ENCODE measurements at regions not wholly inside any gene's neighbourhood (a gene's known extent, or its start where the extent isn't known, plus 50 kb on each side); places are given as distances from the start of the nearest gene placed in this dataset.

- DNase-seq (ENCODE audit: low read depth) = no peak
Measured at GRCh38 chr2:67625178-67625577, 228.0 kb downstream of the ETAA1 start.

DNA sequence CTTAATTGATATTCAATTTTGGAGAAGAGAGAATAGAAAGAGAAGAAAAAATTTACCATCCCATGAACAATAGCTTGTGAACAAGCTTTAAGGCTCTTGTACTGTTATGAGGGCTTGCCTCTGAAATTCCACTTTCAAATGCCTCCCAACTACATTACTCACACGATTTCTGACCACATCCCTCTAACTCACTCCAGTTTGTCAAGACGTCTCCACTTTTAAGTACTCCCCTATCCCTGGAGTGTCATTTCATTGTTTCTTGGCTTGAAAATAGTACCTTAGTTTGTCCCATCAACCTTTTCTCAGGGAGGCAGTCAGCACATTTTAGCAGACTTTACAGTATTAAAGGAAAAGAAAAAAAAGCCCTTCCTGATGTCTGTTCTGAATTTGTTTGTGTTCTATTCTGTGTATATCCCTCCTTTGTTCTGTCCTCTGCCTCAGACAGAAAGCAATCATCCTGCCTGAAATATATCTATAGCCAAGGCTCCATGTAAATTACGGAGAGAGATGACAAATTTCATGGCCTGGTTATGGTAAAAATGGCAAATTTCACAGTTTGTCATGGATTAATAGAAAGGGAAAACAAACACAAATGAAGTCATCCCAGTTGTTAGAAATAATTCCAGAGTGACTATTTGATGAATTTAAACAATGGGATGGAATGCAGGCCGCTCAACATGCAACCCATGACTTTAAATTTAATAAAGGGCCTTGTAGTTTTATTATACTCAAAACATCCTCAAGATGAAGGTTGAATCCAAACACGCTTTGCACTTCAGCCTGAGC, 228.8 kb downstream of the ETAA1 start:
- DNase-seq (ENCODE audit: low read depth) = no peak

DNA sequence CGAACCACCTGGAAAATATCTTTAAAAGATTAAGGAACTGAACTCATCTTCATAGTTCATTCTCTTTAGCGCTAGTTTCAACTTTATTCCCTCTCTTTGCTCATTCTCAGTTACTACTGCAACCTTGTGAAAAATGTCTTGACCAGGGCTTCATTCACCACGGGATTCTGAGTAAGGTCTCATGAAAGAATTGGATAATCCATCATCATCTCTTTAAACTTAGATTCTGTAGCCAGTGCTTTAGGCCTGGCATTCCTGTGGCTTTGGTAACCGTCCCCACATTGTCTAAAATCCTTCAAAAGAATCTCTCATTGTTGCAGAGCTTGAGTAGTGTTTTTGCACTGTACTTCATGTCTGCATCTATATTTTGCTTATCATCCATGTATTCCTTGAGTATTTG, 229.5 kb downstream of the ETAA1 start:
- no peak for DNase-seq (ENCODE audit: low read depth)

DNA sequence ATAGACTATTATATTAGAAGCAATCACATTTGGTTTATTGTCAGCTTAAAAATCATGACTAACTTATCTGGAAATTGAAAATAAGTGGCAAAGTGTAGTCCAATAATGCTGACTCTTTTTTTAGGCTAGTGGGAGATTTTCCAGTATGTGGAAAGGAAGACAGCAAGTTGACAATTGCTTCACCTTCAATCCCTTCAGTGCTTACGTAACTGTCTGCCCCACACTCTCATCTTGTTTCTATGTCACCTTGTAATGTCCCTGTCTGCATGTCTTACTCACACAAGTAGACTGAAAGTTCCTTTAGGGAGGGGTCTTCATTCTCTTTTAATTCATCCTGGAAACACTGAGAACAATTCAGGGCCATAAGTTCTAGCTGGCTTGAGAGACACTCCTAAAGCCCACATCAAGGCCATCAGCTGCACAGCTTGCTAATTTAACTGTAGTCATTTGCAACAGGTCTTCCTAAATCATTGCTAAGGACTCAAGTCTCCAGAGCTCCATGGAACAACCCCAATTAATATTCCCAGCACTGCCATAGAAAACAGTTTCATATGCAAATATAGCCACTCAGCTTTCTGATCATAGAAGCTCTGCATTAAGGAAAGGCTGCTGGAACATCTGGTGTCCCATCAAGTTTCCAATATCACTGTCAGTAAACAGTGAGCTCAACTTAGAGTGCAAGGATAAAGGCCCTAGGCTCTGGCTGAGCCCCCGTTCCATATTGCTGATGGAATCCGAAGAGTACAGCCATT, 230.5 kb downstream of the ETAA1 start:
- no peak for DNase-seq (ENCODE audit: low read depth)

DNA sequence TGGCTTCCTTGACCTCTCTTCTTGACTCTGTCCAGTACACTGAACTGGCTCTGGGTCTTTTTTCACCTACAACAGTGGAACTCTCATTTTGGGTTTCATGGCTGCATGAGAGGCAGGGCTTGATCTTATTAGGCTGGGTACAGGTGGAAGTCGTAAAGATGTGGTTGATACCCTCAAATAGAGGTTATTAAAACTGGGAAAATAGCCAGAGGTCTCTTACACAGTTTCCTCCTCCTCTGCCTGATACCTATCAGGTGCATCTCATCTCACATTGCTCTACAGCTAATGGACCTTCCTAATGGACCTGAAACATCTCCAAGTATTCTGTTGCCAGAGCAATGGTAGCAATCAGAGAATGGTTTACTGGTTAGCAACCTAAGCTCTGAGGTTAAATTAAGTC, 231.8 kb downstream of the ETAA1 start:
- no peak for DNase-seq (ENCODE audit: low read depth)

DNA sequence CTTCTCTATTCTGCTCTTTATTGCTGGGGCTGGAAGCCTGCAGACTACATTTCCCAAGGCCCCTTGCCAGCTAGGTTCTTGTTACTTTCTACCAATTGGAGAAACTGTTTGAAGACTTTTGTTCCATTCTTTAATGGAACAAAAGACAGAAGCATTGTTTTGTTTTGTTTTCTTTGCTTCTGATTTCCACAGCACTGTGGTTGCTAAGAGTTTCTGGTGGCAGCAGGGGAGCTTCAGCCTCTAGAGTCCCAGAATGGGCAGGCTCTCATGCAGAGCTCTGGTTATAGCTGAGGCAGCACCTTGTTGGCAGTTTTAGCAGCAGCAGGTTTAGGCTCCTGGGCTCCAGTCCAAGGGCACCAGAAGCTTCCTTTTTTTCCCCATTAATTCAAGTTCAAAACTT, 234.3 kb downstream of the ETAA1 start:
- no peak for DNase-seq (ENCODE audit: low read depth)

GRCh38 chr2:67633212-67633856, 236.2 kb downstream of the ETAA1 start:
- DNase-seq (ENCODE audit: low read depth) = no peak

GRCh38 chr2:67638146-67638545, 241.0 kb downstream of the ETAA1 start:
- DNase-seq (ENCODE audit: low read depth) = no peak

DNA sequence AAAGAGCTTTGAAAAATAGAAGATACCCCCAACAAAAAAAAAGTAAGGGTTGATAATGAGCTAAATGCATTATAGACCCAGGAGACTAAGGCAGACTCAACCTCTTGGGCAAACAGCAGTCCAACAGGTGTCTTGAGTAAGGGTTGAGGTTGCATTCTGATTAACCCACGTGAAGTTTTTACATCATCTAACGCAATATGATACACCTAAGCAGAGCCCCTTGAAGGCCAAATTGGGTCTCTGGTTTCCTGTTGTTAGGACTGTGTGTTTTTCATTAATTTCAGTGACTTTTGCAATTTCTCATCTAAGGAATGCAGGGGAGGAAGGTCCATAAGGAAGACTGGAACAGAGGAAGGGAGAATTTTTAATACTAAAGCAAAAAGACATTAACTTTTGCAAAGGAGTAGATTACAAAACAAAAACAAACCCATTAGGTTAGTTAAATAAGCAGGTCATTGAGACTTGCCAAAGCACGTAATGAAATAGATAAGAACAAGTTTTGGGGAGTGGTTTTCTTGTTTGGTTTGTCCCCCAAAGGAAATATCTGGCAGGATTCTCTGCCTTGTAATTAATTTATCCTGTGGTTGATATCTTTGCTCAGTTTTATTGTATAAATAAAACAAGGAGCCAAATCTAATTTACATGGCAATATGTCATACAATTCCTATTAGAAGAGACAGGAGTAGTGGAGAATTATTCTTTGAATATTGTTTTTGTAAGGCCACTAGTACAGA, 244.3 kb downstream of the ETAA1 start:
- DNase-seq (ENCODE audit: low read depth) = no peak

DNA sequence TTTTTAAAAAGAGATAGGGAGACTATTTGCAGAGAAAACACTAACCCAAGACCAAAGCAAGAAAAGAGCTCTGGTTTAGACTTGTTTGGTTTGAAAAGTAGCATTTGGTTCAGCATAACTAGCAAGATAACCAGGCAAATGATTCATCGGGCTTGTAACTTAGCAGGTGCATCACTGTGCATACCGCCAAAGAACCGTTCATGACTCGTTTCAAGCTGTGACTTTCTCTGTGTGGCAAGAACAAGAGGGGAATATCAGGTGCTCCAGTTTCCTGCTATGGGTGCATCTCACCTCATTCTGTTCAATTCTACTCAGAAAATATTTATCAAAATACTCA, 244.9 kb downstream of the ETAA1 start:
- DNase-seq (ENCODE audit: low read depth) = no peak

DNA sequence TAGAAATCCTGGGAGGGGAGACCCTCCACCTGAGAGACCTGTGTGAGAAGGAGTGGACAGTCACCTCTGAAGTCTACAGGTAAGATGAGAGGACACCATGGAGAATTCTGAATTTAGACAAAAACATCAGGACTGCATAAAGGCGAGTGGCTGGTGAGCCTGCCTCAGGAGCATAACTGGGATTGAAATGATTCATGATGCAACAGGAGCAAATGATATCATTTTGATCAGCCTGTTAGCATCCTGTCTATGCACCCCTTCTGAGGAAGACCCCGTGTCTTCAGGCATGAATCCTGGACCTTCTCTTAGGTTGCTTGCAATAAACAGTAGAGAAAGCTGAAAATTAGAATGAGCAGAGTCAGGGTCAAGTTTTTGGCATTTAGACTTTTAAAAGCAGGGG, 245.8 kb downstream of the ETAA1 start:
- DNase-seq (ENCODE audit: low read depth) = no peak

DNA sequence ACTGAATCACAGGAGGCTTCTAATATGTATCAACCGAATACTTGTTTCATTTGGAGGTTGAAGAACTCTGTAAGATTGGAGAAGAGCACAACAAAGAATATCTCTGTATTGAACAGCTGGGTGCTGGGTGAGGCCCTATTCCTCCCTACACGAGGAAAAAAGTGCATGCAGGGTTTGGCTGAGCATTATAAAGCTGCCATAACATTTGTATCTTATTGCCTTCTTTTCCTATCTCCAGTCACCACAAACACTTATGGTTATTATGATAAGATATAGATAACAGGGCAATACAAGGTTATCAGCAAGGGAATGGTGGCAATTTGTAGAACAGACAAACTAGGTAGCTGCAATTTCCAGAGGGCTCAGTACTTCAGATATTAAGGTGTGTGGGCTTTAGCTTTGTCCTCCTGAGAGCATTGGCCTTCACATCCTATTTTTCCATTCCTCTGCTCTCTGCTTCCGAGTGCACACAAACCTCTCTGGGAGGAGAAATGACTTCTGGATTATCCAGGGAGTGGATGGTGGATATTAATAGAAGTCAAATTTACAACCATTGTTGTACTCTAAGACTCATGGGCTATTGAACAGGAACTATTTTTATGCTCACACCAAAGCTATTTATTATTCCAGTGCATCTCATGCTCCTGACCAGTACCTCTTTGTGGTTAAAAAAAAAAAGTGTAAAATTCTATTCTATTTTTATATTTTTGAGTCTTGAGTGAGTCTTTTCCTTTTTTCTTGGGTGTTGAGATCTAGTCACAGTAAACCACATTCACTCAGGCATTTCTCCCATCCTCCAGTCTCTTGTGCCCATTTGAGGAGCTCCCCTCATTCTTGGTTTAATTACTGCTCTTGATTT, 248.4 kb downstream of the ETAA1 start:
- no peak for DNase-seq (ENCODE audit: low read depth)

DNA sequence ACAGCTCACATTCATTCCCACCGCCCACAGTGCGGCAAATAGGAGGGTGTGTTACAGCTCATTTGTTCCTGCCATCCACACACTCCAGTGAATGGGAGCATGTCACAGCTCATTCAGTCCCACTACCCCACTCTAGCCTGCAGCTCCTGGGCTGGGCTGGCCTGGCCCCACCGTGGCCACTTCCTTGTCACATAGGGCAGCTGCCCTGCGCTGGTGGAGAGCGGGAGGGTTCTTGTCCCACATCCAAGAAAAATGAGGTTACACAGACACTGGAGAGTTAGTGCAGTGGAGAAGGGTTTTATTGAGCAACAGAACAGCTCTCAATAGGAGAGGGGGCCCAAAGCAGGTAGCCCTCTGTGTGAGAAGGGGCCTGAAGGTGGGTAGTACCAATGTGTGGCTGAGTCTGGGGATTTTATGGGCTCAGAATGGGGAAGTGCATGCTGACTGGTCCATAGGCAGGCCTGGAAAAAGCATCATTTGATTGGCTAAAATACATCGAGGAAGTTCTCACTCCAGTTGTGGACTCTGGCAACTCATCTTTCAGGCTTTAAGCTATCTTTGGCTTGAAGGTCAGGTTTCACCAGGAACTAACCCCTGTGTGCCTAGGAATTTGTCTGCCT, 249.7 kb downstream of the ETAA1 start:
- no peak for DNase-seq (ENCODE audit: low read depth)

- DNase-seq (ENCODE audit: low read depth) = no peak
Measured at GRCh38 chr2:67649331-67650261, 252.5 kb downstream of the ETAA1 start.

- peak; percentile 1 for DNase-seq (ENCODE audit: low read depth)
Measured at GRCh38 chr2:67650291-67651133, 253.4 kb downstream of the ETAA1 start.

GRCh38 chr2:67651565-67651964, 254.4 kb downstream of the ETAA1 start:
- no peak for DNase-seq (ENCODE audit: low read depth)

- no peak for DNase-seq (ENCODE audit: low read depth)
Measured at GRCh38 chr2:67652679-67653078, 255.5 kb downstream of the ETAA1 start.

GRCh38 chr2:67656875-67657274, 259.7 kb downstream of the ETAA1 start:
- DNase-seq (ENCODE audit: low read depth) = no peak

DNA sequence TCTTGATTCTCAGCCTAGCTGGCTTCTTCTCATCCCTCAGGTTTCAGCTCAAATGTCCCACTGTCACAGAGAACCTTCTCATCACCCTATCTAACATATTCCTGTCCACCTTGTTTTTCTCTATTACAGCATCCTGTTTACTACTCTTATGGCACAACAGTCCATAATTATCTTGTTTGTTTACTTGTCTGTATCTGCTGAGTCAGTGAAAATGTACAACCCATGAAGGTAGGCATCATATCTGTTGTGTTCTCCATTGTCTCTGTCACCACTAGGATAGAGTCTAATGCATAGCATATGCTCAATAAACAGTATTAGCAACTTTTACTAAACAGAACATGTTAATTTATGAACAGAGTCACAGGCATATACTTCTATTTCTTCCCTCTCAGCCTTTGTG, 261.7 kb downstream of the ETAA1 start:
- no peak for DNase-seq (ENCODE audit: low read depth)
